Mucosa of rectum (tissue), 2 donors: ENCODE measurements at regions not wholly inside any gene's neighbourhood (a gene's known extent, or its start where the extent isn't known, plus 50 kb on each side); places are given as distances from the start of the nearest gene placed in this dataset.

Experiments
- H3K27ac ChIP-seq, 2 donors: one replicate each; pipeline ENCODE4 v1.7.0; 2013; ENCODE audit warnings: inconsistent platforms in 2 of 2, low read depth in 2 of 2, low read length in 2 of 2
- H3K27me3 ChIP-seq, 2 donors: one replicate each; pipeline ENCODE4 v1.7.0; 2013; ENCODE audit warnings: low read length in 2 of 2; ENCODE audit not compliant: control insufficient read depth in 2 of 2, insufficient read depth in 2 of 2
- H3K36me3 ChIP-seq, 2 donors: one replicate each; pipeline ENCODE4 v1.7.0; 2013; ENCODE audit warnings: low read length in 2 of 2; ENCODE audit not compliant: control insufficient read depth in 2 of 2, insufficient read depth in 2 of 2
- H3K4me1 ChIP-seq, 2 donors: one replicate each; pipeline ENCODE4 v1.7.0; 2013; ENCODE audit warnings: low read length in 2 of 2, mild to moderate bottlenecking in 1 of 2; ENCODE audit not compliant: control insufficient read depth in 2 of 2, insufficient read depth in 2 of 2
- H3K4me3 ChIP-seq, 2 donors: one replicate each; pipeline ENCODE4 v1.7.0; 2013; ENCODE audit warnings: low read length in 2 of 2
- H3K9ac ChIP-seq, 2 donors: one replicate each; pipeline ENCODE4 v1.7.0; 2013; ENCODE audit warnings: low read length in 2 of 2, low read depth in 1 of 2, mild to moderate bottlenecking in 1 of 2
- H3K9me3 ChIP-seq, 2 donors: one replicate each; pipeline ENCODE4 v1.7.0; 2013; ENCODE audit warnings: low read length in 2 of 2; ENCODE audit not compliant: control insufficient read depth in 2 of 2
- donor health status: healthy.
- donor health status: Normal muscosa, but diverticular disease.

GRCh38 chr6:103269581-103269980, 1590.1 kb downstream of the HACE1 start:
- Histone ChIP-seq H3K27me3 (no peaks in the 10 kb centered on the region), H3K36me3 (no peaks in the 10 kb centered on the region), H3K9ac (no peak overlapping the region), H3K27ac (no peak overlapping the region), H3K9me3 (no peaks in the 10 kb centered on the region), H3K4me3 (no peak overlapping the region), H3K4me1 (no peaks in the 10 kb centered on the region)

GRCh38 chr6:103268335-103268734, 1591.4 kb downstream of the HACE1 start:
- H3K9ac ChIP-seq, result no peak overlapping the region
- H3K36me3 ChIP-seq, result no peaks in the 10 kb centered on the region
- H3K4me1 ChIP-seq, result no peaks in the 10 kb centered on the region
- H3K4me3 ChIP-seq, result no peak overlapping the region
- no peak overlapping the region for H3K27ac ChIP-seq
- no peaks in the 10 kb centered on the region for H3K27me3 ChIP-seq
- no peaks in the 10 kb centered on the region for H3K9me3 ChIP-seq

GRCh38 chr6:103264020-103264419, 1595.7 kb downstream of the HACE1 start:
- Histone ChIP-seq H3K4me3 (no peak overlapping the region), H3K27ac (no peak overlapping the region), H3K27me3 (no peaks in the 10 kb centered on the region), H3K9me3 (no peaks in the 10 kb centered on the region), H3K9ac (no peak overlapping the region), H3K4me1 (no peaks in the 10 kb centered on the region), H3K36me3 (no peaks in the 10 kb centered on the region)

- no peaks in the 10 kb centered on the region for H3K4me1 ChIP-seq
- H3K9me3 ChIP-seq, result no peaks in the 10 kb centered on the region
- H3K36me3 ChIP-seq, result no peaks in the 10 kb centered on the region
- H3K27me3 ChIP-seq, result no peaks in the 10 kb centered on the region
- H3K4me3 ChIP-seq, result no peak overlapping the region
- no peak overlapping the region for H3K9ac ChIP-seq
- H3K27ac ChIP-seq, result no peak overlapping the region
These were observed 1604.6 kb downstream of the HACE1 start for GRCh38 chr6:103255132-103255531.

GRCh38 chr6:103236923-103237322, 1622.8 kb downstream of the HACE1 start:
- no peaks in the 10 kb centered on the region for H3K27me3 ChIP-seq
- no peaks in the 10 kb centered on the region for H3K4me1 ChIP-seq
- H3K36me3 ChIP-seq, result no peaks in the 10 kb centered on the region
- H3K9me3 ChIP-seq, result no peaks in the 10 kb centered on the region
- no peak overlapping the region for H3K9ac ChIP-seq
- no peak overlapping the region for H3K4me3 ChIP-seq
- no peak overlapping the region for H3K27ac ChIP-seq

GRCh38 chr6:103231181-103231580, 1628.5 kb downstream of the HACE1 start:
- Histone ChIP-seq H3K27me3 (no peaks in the 10 kb centered on the region), H3K4me1 (no peaks in the 10 kb centered on the region), H3K4me3 (no peak overlapping the region), H3K9ac (no peak overlapping the region), H3K36me3 (no peaks in the 10 kb centered on the region), H3K9me3 (no peaks in the 10 kb centered on the region), H3K27ac (no peak overlapping the region)

GRCh38 chr6:103215847-103216246, 1643.9 kb downstream of the HACE1 start:
- Histone ChIP-seq H3K9me3 (no peaks in the 10 kb centered on the region), H3K4me1 (no peaks in the 10 kb centered on the region), H3K36me3 (no peaks in the 10 kb centered on the region), H3K27ac (no peak overlapping the region), H3K4me3 (no peak overlapping the region), H3K9ac (no peak overlapping the region), H3K27me3 (no peaks in the 10 kb centered on the region)

- Histone ChIP-seq H3K4me1 (no peaks in the 10 kb centered on the region), H3K4me3 (no peak overlapping the region), H3K27ac (no peak overlapping the region), H3K9me3 (no peaks in the 10 kb centered on the region), H3K36me3 (no peaks in the 10 kb centered on the region), H3K27me3 (no peaks in the 10 kb centered on the region), H3K9ac (no peak overlapping the region)
These were observed 1649.0 kb downstream of the HACE1 start for GRCh38 chr6:103210686-103211085.

- no peaks in the 10 kb centered on the region for H3K36me3 ChIP-seq
These were observed 1661.3 kb downstream of the HACE1 start for GRCh38 chr6:103198386-103198785.

GRCh38 chr6:103193413-103193812, 1666.3 kb downstream of the HACE1 start:
- Histone ChIP-seq H3K9me3 (no peaks in the 10 kb centered on the region), H3K9ac (no peak overlapping the region), H3K27ac (no peak overlapping the region), H3K4me1 (no peaks in the 10 kb centered on the region), H3K4me3 (no peak overlapping the region), H3K27me3 (no peaks in the 10 kb centered on the region), H3K36me3 (no peaks in the 10 kb centered on the region)

More at GRCh38 chr6:103198386-103198785, 1661.3 kb downstream of the HACE1 start:
- Histone ChIP-seq H3K4me3 (no peak overlapping the region), H3K27me3 (no peaks in the 10 kb centered on the region), H3K9me3 (no peaks in the 10 kb centered on the region), H3K4me1 (no peaks in the 10 kb centered on the region), H3K9ac (no peak overlapping the region), H3K27ac (no peak overlapping the region)
